Trophoblast cell (in vitro differentiated cells and primary cell): ENCODE measurements at regions not wholly inside any gene's neighbourhood (a gene's known extent, or its start where the extent isn't known, plus 50 kb on each side); places are given as distances from the start of the nearest gene placed in this dataset.

ENCODE experiments used
- DNase-seq, 2 donors: peaks; one replicate each; pipeline ENCODE4 v3.0.0-alpha.2; 2016
- H2AFZ ChIP-seq: 2 replicates; pipeline ENCODE4 v1.6.1; 2013; ENCODE audit warnings: low read length, moderate library complexity, mild to moderate bottlenecking; ENCODE audit not compliant: insufficient read depth, poor library complexity
- H2AK5ac ChIP-seq: 2 replicates; pipeline ENCODE4 v1.6.1; 2013; ENCODE audit warnings: mild to moderate bottlenecking, low read length
- H2BK120ac ChIP-seq: 2 replicates; pipeline ENCODE4 v1.6.1; 2013; ENCODE audit warnings: low read length, mild to moderate bottlenecking, moderate library complexity; ENCODE audit not compliant: insufficient read depth, poor library complexity
- H2BK12ac ChIP-seq: 2 replicates; pipeline ENCODE4 v1.6.1; 2013; ENCODE audit warnings: mild to moderate bottlenecking, low read length, moderate library complexity
- H2BK5ac ChIP-seq: 2 replicates; pipeline ENCODE4 v1.6.1; 2013; ENCODE audit warnings: low read length, low read depth, moderate library complexity, mild to moderate bottlenecking; ENCODE audit not compliant: poor library complexity
- H3K14ac ChIP-seq: 2 replicates; pipeline ENCODE4 v1.6.1; 2013; ENCODE audit warnings: mild to moderate bottlenecking, low read length
- H3K18ac ChIP-seq: 2 replicates; pipeline ENCODE4 v1.6.1; 2013; ENCODE audit warnings: mild to moderate bottlenecking, low read length
- H3K23ac ChIP-seq: 2 replicates; pipeline ENCODE4 v1.6.1; 2013; ENCODE audit warnings: low read length
- H3K27ac ChIP-seq: 2 replicates; pipeline ENCODE4 v1.5.1; 2013; ENCODE audit warnings: low read depth, mild to moderate bottlenecking, inconsistent platforms, low read length, moderate library complexity
- H3K27me3 ChIP-seq: 2 replicates; pipeline ENCODE4 v1.6.1; 2013; ENCODE audit warnings: inconsistent platforms, mild to moderate bottlenecking, low read length, moderate library complexity; ENCODE audit not compliant: insufficient read depth
- H3K36me3 ChIP-seq, 2 experiments: 1 replicate in 1 of 2; 2 replicates in 1 of 2; pipeline ENCODE4 v1.6.1; 2013; ENCODE audit warnings: low read length in 2 of 2, mild to moderate bottlenecking in 2 of 2, moderate library complexity in 1 of 2; ENCODE audit not compliant: insufficient read depth in 2 of 2, control insufficient read depth in 1 of 2
- H3K4ac ChIP-seq: 2 replicates; pipeline ENCODE4 v1.6.1; 2013; ENCODE audit warnings: low read depth, mild to moderate bottlenecking, low read length, moderate library complexity
- H3K4me1 ChIP-seq, 2 experiments: 1 replicate in 1 of 2; 2 replicates in 1 of 2; pipeline ENCODE4 v1.6.1; 2013; ENCODE audit warnings: low read length in 2 of 2, mild to moderate bottlenecking in 2 of 2, moderate library complexity in 1 of 2; ENCODE audit not compliant: insufficient read depth in 2 of 2, control insufficient read depth in 1 of 2
- H3K4me2 ChIP-seq: 2 replicates; pipeline ENCODE4 v1.6.1; 2013; ENCODE audit warnings: inconsistent platforms, mild to moderate bottlenecking, low read length, moderate library complexity
- H3K4me3 ChIP-seq: 2 replicates; pipeline ENCODE4 v1.5.1; 2013; ENCODE audit warnings: mild to moderate bottlenecking, low read depth, low read length, inconsistent platforms
- H3K79me1 ChIP-seq: one replicate; pipeline ENCODE4 v1.6.1; 2013; ENCODE audit warnings: low read length
- H3K79me2 ChIP-seq: 2 replicates; pipeline ENCODE4 v1.6.1; 2013; ENCODE audit warnings: low read length, mild to moderate bottlenecking; ENCODE audit not compliant: control insufficient read depth, insufficient read depth, poor library complexity
- H3K9ac ChIP-seq: 2 replicates; pipeline ENCODE4 v1.6.1; 2013; ENCODE audit warnings: mild to moderate bottlenecking, low read length
- H3K9me3 ChIP-seq: 2 replicates; pipeline ENCODE4 v1.6.1; 2013; ENCODE audit warnings: low read depth, mild to moderate bottlenecking, control low read depth, inconsistent platforms, low read length; ENCODE audit not compliant: insufficient read depth
- H4K12ac ChIP-seq: 2 replicates; pipeline ENCODE4 v1.6.1; 2013; ENCODE audit warnings: low read depth, mild to moderate bottlenecking, low read length, moderate library complexity
- H4K8ac ChIP-seq: 2 replicates; pipeline ENCODE4 v1.6.1; 2013; ENCODE audit warnings: low read depth, mild to moderate bottlenecking, low read length, moderate library complexity
- H4K91ac ChIP-seq: one replicate; pipeline ENCODE4 v1.6.1; 2013; ENCODE audit warnings: low read depth, mild to moderate bottlenecking, low read length, moderate library complexity
- WGBS: extraction: QIAGEN DNeasy Blood & Tissue Kit; methylation state at CpG from one replicate; pipeline ENCODE4 v1.1.7; 2013; ENCODE audit warnings: missing lambda C conversion rate; ENCODE audit not compliant: insufficient read length, insufficient coverage; ENCODE audit errors: extremely low coverage; 5-methylcytosine and 5-hydroxymethylcytosine counted together

GRCh38 chr7:13312307-13312706 lies 624.9 kb downstream of the ARL4A start:
- Histone ChIP-seq H2BK120ac (no peak overlapping the region), H3K36me3 (no peaks in the 10 kb centered on the region), H3K9me3 (peaks cover 5% of the 10 kb centered on the region), H3K4me3 (no peak overlapping the region), H3K79me2 (no peaks in the 10 kb centered on the region), H2AK5ac (no peak overlapping the region), H3K27me3 (no peaks in the 10 kb centered on the region), H3K4me1 (no peaks in the 10 kb centered on the region), H3K79me1 (no peaks in the 10 kb centered on the region), H4K12ac (no peak overlapping the region), H3K4me2 (no peak overlapping the region), H3K14ac (no peak overlapping the region), H3K9ac (no peak overlapping the region), H3K27ac (no peak overlapping the region), H2BK12ac (no peak overlapping the region), H2BK5ac (no peak overlapping the region), H3K23ac (no peak overlapping the region), H2AFZ (no peak overlapping the region), H4K91ac (no peak overlapping the region), H3K18ac (no peak overlapping the region), H3K4ac (no peak overlapping the region), H4K8ac (no peak overlapping the region)
- no peak for DNase-seq
- 100% methylated on average over 1 of the region's 5 CpGs for WGBS

GRCh38 chr7:13320333-13320732 lies 632.9 kb downstream of the ARL4A start:
- no peaks in the 10 kb centered on the region for H3K36me3 ChIP-seq
- H3K79me2 ChIP-seq = no peaks in the 10 kb centered on the region
- H3K4me1 ChIP-seq = no peaks in the 10 kb centered on the region
- H2BK120ac ChIP-seq = no peak overlapping the region
- no peak overlapping the region for H2AFZ ChIP-seq
- no peak for DNase-seq
- no peaks in the 10 kb centered on the region for H3K27me3 ChIP-seq
- no peak overlapping the region for H3K4me3 ChIP-seq
- H3K4me2 ChIP-seq = no peak overlapping the region
- H4K91ac ChIP-seq = no peak overlapping the region
- H3K4ac ChIP-seq = no peak overlapping the region
- no peak overlapping the region for H3K27ac ChIP-seq
- no peak overlapping the region for H2AK5ac ChIP-seq
- H3K79me1 ChIP-seq = no peaks in the 10 kb centered on the region
- H2BK12ac ChIP-seq = no peak overlapping the region
- H3K14ac ChIP-seq = no peak overlapping the region
- H3K18ac ChIP-seq = no peak overlapping the region
- no peak overlapping the region for H3K23ac ChIP-seq
- H4K12ac ChIP-seq = no peak overlapping the region
- no peak overlapping the region for H2BK5ac ChIP-seq
- no peak overlapping the region for H4K8ac ChIP-seq
- no peaks in the 10 kb centered on the region for H3K9me3 ChIP-seq
- H3K9ac ChIP-seq = no peak overlapping the region

- Histone ChIP-seq H3K4me3 (no peak overlapping the region), H3K14ac (no peak overlapping the region), H3K18ac (no peak overlapping the region), H3K9me3 (no peaks in the 10 kb centered on the region), H3K4ac (no peak overlapping the region), H4K91ac (no peak overlapping the region), H3K23ac (no peak overlapping the region), H3K4me1 (no peaks in the 10 kb centered on the region), H2BK5ac (no peak overlapping the region), H3K9ac (no peak overlapping the region), H2AFZ (no peak overlapping the region), H4K8ac (no peak overlapping the region), H3K79me1 (no peaks in the 10 kb centered on the region), H3K36me3 (no peaks in the 10 kb centered on the region), H2AK5ac (no peak overlapping the region), H3K79me2 (no peaks in the 10 kb centered on the region), H3K4me2 (no peak overlapping the region), H3K27ac (no peak overlapping the region), H2BK120ac (no peak overlapping the region), H3K27me3 (no peaks in the 10 kb centered on the region), H2BK12ac (no peak overlapping the region), H4K12ac (no peak overlapping the region)
- DNase-seq = no peak
- no CpG with 5 or more reads among the region's 2 CpGs for WGBS
These were observed 633.9 kb downstream of the ARL4A start for GRCh38 chr7:13321316-13321715.

DNA sequence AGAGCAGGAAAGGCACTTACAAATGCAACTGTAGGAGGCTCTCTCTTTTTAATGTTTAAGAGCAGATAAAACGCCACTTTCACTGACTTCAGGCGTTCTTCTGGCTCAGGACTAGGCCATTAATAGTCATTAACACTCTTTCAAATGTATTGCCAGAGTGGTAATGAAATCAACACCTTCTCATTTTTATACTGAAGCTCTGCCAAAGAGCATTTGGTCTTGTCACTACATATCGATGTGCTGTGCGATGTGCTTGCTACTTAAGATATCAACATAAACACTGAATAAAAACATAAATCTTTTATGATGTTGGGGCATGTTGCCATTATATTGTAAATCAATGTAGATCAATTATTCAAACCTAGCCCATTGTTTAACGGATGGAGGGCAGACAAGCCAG lies 634.7 kb downstream of the ARL4A start:
- H2BK12ac ChIP-seq = no peak overlapping the region
- H3K79me2 ChIP-seq = no peaks in the 10 kb centered on the region
- H3K27me3 ChIP-seq = no peaks in the 10 kb centered on the region
- H3K4me3 ChIP-seq = no peak overlapping the region
- no peak overlapping the region for H4K12ac ChIP-seq
- no peaks in the 10 kb centered on the region for H3K9me3 ChIP-seq
- no peaks in the 10 kb centered on the region for H3K4me1 ChIP-seq
- H2BK5ac ChIP-seq = no peak overlapping the region
- H4K8ac ChIP-seq = no peak overlapping the region
- H3K18ac ChIP-seq = no peak overlapping the region
- no peak for DNase-seq
- no peak overlapping the region for H4K91ac ChIP-seq
- no peaks in the 10 kb centered on the region for H3K36me3 ChIP-seq
- no peak overlapping the region for H3K4me2 ChIP-seq
- no peak overlapping the region for H2AK5ac ChIP-seq
- no peak overlapping the region for H3K4ac ChIP-seq
- H3K27ac ChIP-seq = no peak overlapping the region
- WGBS = no CpG with 5 or more reads among the region's 5 CpGs
- no peak overlapping the region for H2BK120ac ChIP-seq
- no peak overlapping the region for H3K23ac ChIP-seq
- no peak overlapping the region for H3K14ac ChIP-seq
- H3K79me1 ChIP-seq = no peaks in the 10 kb centered on the region
- no peak overlapping the region for H2AFZ ChIP-seq
- no peak overlapping the region for H3K9ac ChIP-seq

GRCh38 chr7:13327669-13328068 lies 640.2 kb downstream of the ARL4A start:
- no peak overlapping the region for H2BK120ac ChIP-seq
- DNase-seq = no peak
- no peak overlapping the region for H2AFZ ChIP-seq
- H3K79me1 ChIP-seq = no peaks in the 10 kb centered on the region
- no peaks in the 10 kb centered on the region for H3K9me3 ChIP-seq
- no peak overlapping the region for H3K4me3 ChIP-seq
- no peak overlapping the region for H3K9ac ChIP-seq
- no peak overlapping the region for H3K18ac ChIP-seq
- H3K14ac ChIP-seq = no peak overlapping the region
- no peak overlapping the region for H2AK5ac ChIP-seq
- H3K23ac ChIP-seq = no peak overlapping the region
- H3K36me3 ChIP-seq = no peaks in the 10 kb centered on the region
- H2BK12ac ChIP-seq = no peak overlapping the region
- H4K91ac ChIP-seq = no peak overlapping the region
- no peaks in the 10 kb centered on the region for H3K79me2 ChIP-seq
- H2BK5ac ChIP-seq = no peak overlapping the region
- H3K27me3 ChIP-seq = no peaks in the 10 kb centered on the region
- no peak overlapping the region for H3K27ac ChIP-seq
- H4K8ac ChIP-seq = no peak overlapping the region
- no peak overlapping the region for H3K4me2 ChIP-seq
- no CpG with 5 or more reads among the region's 1 CpG for WGBS
- no peaks in the 10 kb centered on the region for H3K4me1 ChIP-seq
- H4K12ac ChIP-seq = no peak overlapping the region
- no peak overlapping the region for H3K4ac ChIP-seq
